ENCODE measurements at regions not wholly inside any gene's neighbourhood (a gene's known extent, or its start where the extent isn't known, plus 50 kb on each side); places are given as distances from the start of the nearest gene placed in this dataset.
"Not testable (repeated sequence)": the region's sequence is repeated elsewhere in the genome, so short reads cannot be mapped to it uniquely, and the experiment has no call there.

- no peak for DNase-seq
Measured at GRCh38 chr17:13131225-13131624, 113.4 kb upstream of the ELAC2 start.

- DNase-seq: no peak
Measured at GRCh38 chr17:13129356-13129755, 111.5 kb upstream of the ELAC2 start.

GRCh38 chr17:13128676-13129075 is 110.8 kb upstream of the ELAC2 start:
- DNase-seq: no peak

GRCh38 chr17:13127921-13128602 is 110.2 kb upstream of the ELAC2 start:
- DNase-seq: no peak

GRCh38 chr17:13120864-13121263 is 103.0 kb upstream of the ELAC2 start:
- DNase-seq: no peak

GRCh38 chr17:13118311-13118710 is 100.5 kb upstream of the ELAC2 start:
- DNase-seq: no peak

- DNase-seq: no peak
Measured at GRCh38 chr17:13117616-13118015, 99.8 kb upstream of the ELAC2 start.

- peak in 1 of 2 experiments; percentile 19 for DNase-seq
Measured at GRCh38 chr17:13114601-13115031, 96.8 kb upstream of the ELAC2 start.

- DNase-seq: no peak
Measured at GRCh38 chr17:13113821-13114525, 96.1 kb upstream of the ELAC2 start.

GRCh38 chr17:13107676-13108235 is 89.9 kb upstream of the ELAC2 start:
- DNase-seq: no peak

- no peak for DNase-seq
Measured at GRCh38 chr17:13106171-13106570, 88.3 kb upstream of the ELAC2 start.

- no peak for DNase-seq
Measured at GRCh38 chr17:13104576-13104975, 86.7 kb upstream of the ELAC2 start.

- DNase-seq: no peak
Measured at GRCh38 chr17:13102477-13102876, 84.7 kb upstream of the ELAC2 start.

GRCh38 chr17:13099926-13100325 is 82.1 kb upstream of the ELAC2 start:
- no peak for DNase-seq

- no peak for DNase-seq
Measured at GRCh38 chr17:13099089-13099735, 81.4 kb upstream of the ELAC2 start.

GRCh38 chr17:13096291-13096690 is 78.5 kb upstream of the ELAC2 start:
- DNase-seq: no peak

GRCh38 chr17:13092010-13092409 is 74.2 kb upstream of the ELAC2 start:
- DNase-seq: not testable (repeated sequence)

GRCh38 chr17:13088666-13089065 is 70.8 kb upstream of the ELAC2 start:
- no peak for DNase-seq

GRCh38 chr17:13087802-13088201 is 70.0 kb upstream of the ELAC2 start:
- DNase-seq: no peak

- no peak for DNase-seq
Measured at GRCh38 chr17:13086142-13086769, 68.4 kb upstream of the ELAC2 start.

- DNase-seq: no peak
Measured at GRCh38 chr17:13085578-13085977, 67.8 kb upstream of the ELAC2 start.

- DNase-seq: no peak
Measured at GRCh38 chr17:13084420-13084819, 66.6 kb upstream of the ELAC2 start.
